ENCODE measurements at regions not wholly inside any gene's neighbourhood (a gene's known extent, or its start where the extent isn't known, plus 50 kb on each side); places are given as distances from the start of the nearest gene placed in this dataset.

- no peak for TF ChIP-seq POLR2A (IDR thresholded peaks at IDR 0.05)
- TF ChIP-seq, protein P1, sequence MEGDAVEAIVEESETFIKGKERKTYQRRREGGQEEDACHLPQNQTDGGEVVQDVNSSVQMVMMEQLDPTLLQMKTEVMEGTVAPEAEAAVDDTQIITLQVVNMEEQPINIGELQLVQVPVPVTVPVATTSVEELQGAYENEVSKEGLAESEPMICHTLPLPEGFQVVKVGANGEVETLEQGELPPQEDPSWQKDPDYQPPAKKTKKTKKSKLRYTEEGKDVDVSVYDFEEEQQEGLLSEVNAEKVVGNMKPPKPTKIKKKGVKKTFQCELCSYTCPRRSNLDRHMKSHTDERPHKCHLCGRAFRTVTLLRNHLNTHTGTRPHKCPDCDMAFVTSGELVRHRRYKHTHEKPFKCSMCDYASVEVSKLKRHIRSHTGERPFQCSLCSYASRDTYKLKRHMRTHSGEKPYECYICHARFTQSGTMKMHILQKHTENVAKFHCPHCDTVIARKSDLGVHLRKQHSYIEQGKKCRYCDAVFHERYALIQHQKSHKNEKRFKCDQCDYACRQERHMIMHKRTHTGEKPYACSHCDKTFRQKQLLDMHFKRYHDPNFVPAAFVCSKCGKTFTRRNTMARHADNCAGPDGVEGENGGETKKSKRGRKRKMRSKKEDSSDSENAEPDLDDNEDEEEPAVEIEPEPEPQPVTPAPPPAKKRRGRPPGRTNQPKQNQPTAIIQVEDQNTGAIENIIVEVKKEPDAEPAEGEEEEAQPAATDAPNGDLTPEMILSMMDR (IDR thresholded peaks at IDR 0.05), result no peak
- DNase-seq, result peak; percentile 32
- H3K4me3 ChIP-seq, result no peak overlapping the region
- H3K36me3 ChIP-seq (ENCODE audit: low read depth, missing control alignments), result no peaks in the 10 kb centered on the region
- 45 to 56% methylated on average over 9 of the region's 9 CpGs for WGBS, 2 donors
- H3K27ac ChIP-seq, result peak overlapping the region in 1 of 2 donors; percentile 76
- H3K9me3 ChIP-seq, result no peaks in the 10 kb centered on the region
- no peaks in the 10 kb centered on the region for H3K4me1 ChIP-seq
- no peaks in the 10 kb centered on the region for H3K27me3 ChIP-seq
- intact Hi-C loops (cut with DNase I; ENCODE audit: low total_unique reads), result no loop called here
Observed at GRCh38 chr19:31554360-31554759, 205.1 kb upstream of the TSHZ3 start.

DNA sequence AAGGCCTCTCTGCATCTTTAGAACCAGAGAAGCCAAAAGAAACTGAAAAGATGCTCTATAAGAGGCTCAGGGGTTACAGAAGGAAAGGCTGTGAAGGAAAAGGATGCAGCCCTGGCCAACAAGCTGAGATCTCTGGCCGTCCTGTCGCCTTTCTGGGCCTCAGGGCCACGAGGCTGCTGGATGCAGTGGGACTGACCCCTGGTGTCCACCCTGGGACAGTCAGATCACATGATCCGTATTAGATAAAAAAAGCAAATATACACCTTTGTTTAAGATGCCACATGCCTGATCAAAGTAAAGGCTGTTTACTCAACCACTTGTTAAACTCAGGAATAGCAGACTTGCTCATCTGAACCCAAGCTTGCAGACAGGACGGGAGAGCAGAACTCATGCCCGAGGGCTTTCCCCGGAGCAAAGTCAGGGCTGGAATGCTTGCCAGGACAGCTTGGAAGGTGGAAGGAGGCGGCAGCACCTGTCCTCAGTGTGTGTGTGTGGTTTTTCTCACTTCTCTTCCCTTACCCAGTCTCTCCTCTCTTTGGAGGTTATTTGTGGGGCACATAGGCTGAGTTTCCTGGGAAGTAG lies 206.5 kb upstream of the TSHZ3 start:
- Histone ChIP-seq H3K9me3 (no peaks in the 10 kb centered on the region), H3K4me3 (no peak overlapping the region), H3K4me1 (no peaks in the 10 kb centered on the region), H3K36me3 (ENCODE audit: low read depth, missing control alignments) (no peaks in the 10 kb centered on the region), H3K27ac (peak overlapping the region in 1 of 2 donors; percentile 29), H3K27me3 (no peaks in the 10 kb centered on the region)
- TF ChIP-seq, protein P1 (IDR thresholded peaks at IDR 0.05), result no peak
- no peak for TF ChIP-seq POLR2A (IDR thresholded peaks at IDR 0.05)
- intact Hi-C loops (cut with DNase I; ENCODE audit: low total_unique reads), result no loop called here
- 60 to 66% methylated on average over 5 to 8 of the region's 8 CpGs for WGBS, 2 donors
- DNase-seq, result no peak

GRCh38 chr19:31559494-31559893 lies 210.3 kb upstream of the TSHZ3 start:
- H3K4me3 ChIP-seq, result no peak overlapping the region
- no peaks in the 10 kb centered on the region for H3K4me1 ChIP-seq
- no peaks in the 10 kb centered on the region for H3K9me3 ChIP-seq
- no peak overlapping the region for H3K27ac ChIP-seq
- intact Hi-C loops (cut with DNase I; ENCODE audit: low total_unique reads), result no loop called here
- WGBS, 2 donors, result 93 to 95% methylated on average over 3 of the region's 3 CpGs
- H3K36me3 ChIP-seq (ENCODE audit: low read depth, missing control alignments), result no peaks in the 10 kb centered on the region
- no peaks in the 10 kb centered on the region for H3K27me3 ChIP-seq
- no peak for DNase-seq
- no peak for TF ChIP-seq POLR2A (IDR thresholded peaks at IDR 0.05)
- TF ChIP-seq, protein P1 (IDR thresholded peaks at IDR 0.05), result no peak

DNA sequence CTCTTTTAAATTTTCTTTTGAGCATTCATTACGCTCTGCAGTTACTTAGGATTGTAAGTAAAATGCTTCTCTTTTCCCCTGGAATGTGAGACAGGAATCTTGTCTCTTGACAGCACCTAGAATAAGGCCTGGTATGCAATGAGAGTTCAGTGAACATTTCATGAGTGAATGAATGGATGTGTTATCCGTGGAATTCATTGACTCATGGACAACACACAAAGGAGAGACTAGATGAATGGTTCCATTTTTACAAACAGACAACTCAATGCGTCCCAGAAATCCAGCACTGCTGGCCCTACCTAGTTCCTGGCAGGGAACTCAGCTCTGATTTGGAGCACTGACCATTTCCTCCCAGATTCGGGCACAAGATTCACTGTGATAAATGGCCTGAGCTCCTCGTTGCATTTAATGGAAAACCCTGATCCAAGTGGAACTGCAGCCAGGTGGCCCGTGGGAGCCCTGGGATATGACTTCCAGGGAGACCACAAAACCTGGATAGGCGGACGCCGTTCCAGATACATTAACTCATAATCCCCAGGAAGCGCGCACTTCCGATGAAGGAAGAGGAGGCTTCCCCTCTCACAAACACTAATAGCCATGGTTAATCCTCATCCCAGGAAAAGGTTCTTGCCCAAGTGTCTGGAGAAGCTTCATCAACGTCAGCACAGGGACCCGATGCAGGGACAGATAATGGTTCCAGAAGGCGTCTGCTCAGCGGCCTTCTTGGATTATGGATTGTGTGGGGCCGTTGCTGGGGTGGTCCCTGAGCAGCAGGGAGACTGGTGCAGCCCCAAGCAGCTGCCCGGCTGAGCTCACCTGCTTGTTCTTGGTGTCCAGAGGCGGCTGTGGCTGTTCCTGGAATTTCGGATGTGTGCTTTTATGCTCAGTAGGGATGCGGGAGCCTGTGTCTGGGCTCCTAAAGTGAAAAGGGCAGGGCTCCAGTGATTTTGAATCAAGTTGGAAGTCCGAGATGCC lies 211.1 kb upstream of the TSHZ3 start:
- Histone ChIP-seq H3K4me1 (no peaks in the 10 kb centered on the region), H3K4me3 (no peak overlapping the region), H3K27me3 (no peaks in the 10 kb centered on the region), H3K27ac (no peak overlapping the region), H3K36me3 (ENCODE audit: low read depth, missing control alignments) (no peaks in the 10 kb centered on the region), H3K9me3 (no peaks in the 10 kb centered on the region)
- WGBS, 2 donors, result 69 to 71% methylated on average over 20 to 22 of the region's 22 CpGs
- no peak for DNase-seq
- no peak for TF ChIP-seq POLR2A (IDR thresholded peaks at IDR 0.05)
- TF ChIP-seq, protein P1 (IDR thresholded peaks at IDR 0.05), result no peak
- intact Hi-C loops (cut with DNase I; ENCODE audit: low total_unique reads), result no loop called here
